ENCODE measurements at regions not wholly inside any gene's neighbourhood (a gene's known extent, or its start where the extent isn't known, plus 50 kb on each side); places are given as distances from the start of the nearest gene placed in this dataset.
"Not testable (repeated sequence)": the region's sequence is repeated elsewhere in the genome, so short reads cannot be mapped to it uniquely, and the experiment has no call there.

DNA sequence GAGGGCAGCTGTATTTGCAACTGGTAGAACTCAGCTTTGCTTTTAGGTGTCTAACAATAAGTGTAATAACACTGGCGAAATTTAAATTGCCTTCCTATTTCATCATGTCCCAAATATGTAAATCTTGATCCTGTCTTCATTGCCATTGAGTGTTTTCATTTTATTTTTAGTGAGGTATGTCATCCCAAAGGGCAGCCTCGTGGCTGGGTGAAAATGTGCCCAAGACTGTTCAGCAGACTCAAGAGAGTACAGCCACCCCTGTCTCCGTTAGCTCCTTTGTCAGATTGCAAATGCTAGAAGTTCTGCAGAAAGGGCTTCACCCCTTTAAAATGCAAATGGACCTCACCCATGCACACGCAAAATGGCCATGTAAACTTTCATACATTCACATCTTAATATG, 278.8 kb downstream of the RND3 start:
- Mint-ChIP-seq H3K4me3 (no peak overlapping the region), H3K36me3 (no peaks in the 10 kb centered on the region), H3K27ac (no peak overlapping the region), H3K4me1 (no peaks in the 10 kb centered on the region), H3K27me3 (no peaks in the 10 kb centered on the region), H3K9me3 (peaks cover 1 to 10% (median 3%) of the 10 kb centered on the region in 3 donors)

DNA sequence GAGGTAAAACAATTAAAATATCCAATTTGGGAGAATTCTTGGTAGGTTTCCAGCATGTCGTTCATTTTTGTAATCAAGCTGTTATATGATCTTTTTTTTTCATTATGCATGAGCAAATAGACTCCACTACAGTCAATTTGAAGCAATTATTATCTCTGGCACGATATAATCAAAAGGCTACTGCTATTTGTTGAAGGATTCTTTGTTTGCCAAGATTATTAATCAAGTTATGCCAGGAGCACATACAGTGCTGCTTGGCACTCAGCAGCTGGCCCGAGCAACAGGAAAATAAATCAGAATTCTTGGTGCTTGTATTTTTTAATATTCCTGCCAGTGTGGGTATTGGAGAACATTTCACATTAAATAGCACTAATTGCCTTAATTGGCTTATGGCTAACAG, 279.5 kb downstream of the RND3 start:
- Mint-ChIP-seq H3K36me3 (no peaks in the 10 kb centered on the region), H3K27me3 (no peaks in the 10 kb centered on the region), H3K4me3 (no peak overlapping the region), H3K27ac (no peak overlapping the region), H3K9me3 (peaks cover 1 to 10% (median 3%) of the 10 kb centered on the region in 3 donors), H3K4me1 (no peaks in the 10 kb centered on the region)

DNA sequence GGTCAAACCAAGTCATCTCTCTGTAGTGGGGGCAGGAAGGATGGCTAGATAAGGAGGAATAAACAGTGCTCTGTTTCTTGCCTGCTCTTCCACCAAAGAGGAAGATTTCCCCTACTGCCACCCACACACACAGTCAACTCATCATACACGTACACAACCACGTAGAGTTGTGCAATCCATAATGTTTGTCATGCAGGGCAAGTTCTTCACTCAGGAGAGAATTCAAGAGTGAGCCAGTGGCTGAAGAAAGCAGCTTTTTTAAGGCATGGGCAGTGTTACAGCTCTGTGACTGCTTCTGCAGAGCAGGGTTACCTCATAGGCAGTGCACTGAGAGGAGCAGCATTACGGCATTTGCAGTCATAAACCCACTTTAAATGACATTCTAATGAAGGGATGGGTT, 283.0 kb downstream of the RND3 start:
- peaks cover 0 to 6% (median 3%) of the 10 kb centered on the region in 3 donors for H3K9me3 Mint-ChIP-seq
- no peaks in the 10 kb centered on the region for H3K27me3 Mint-ChIP-seq
- no peaks in the 10 kb centered on the region for H3K4me1 Mint-ChIP-seq
- H3K36me3 Mint-ChIP-seq: no peaks in the 10 kb centered on the region
- H3K27ac Mint-ChIP-seq: no peak overlapping the region
- H3K4me3 Mint-ChIP-seq: no peak overlapping the region

DNA sequence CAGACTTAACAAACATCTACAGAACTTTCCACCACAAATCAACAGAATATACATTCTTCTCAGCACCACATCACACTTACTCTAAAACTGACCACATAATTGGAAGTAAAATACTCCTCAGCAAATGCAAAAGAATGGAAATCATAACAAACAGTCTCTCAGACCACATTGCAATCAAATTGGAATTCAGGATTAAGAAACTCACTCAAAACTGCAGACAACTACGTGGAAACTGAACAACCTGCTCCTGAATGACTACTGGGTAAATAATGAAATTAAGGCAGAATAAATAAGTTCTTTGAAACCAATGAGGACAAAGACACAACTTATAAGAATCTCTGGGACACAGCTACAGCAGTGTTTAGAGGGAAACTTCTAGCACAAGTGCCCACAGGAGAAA, 292.7 kb downstream of the RND3 start:
- H3K36me3 Mint-ChIP-seq, H3K27ac Mint-ChIP-seq, H3K4me1 Mint-ChIP-seq, H3K27me3 Mint-ChIP-seq, H3K4me3 Mint-ChIP-seq, H3K9me3 Mint-ChIP-seq: not testable (repeated sequence)

DNA sequence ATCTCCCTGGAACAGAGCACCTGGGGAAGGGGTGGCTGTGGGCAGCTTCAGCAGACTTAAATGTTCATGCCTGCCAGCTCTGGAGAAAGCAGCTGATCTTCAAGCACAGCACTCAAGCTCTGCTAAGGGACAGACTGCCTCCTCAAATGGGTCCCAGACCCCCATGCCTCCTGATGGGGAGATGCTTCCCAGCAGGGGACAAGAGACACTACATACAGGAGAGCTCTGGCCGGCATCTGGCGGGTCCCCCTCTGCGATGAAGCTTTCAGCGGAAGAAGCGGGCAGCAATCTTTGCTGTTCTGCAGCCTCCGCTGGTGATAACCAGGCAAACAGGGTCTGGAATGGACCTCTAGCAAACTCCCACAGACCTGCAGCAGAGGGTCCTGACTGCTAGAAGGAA, 294.8 kb downstream of the RND3 start:
- no peak overlapping the region for H3K27ac Mint-ChIP-seq
- no peak overlapping the region for H3K4me3 Mint-ChIP-seq
- no peaks in the 10 kb centered on the region for H3K27me3 Mint-ChIP-seq
- no peaks in the 10 kb centered on the region for H3K4me1 Mint-ChIP-seq
- H3K9me3 Mint-ChIP-seq: peaks cover 0 to 6% (median 0%) of the 10 kb centered on the region in 3 donors
- no peaks in the 10 kb centered on the region for H3K36me3 Mint-ChIP-seq

DNA sequence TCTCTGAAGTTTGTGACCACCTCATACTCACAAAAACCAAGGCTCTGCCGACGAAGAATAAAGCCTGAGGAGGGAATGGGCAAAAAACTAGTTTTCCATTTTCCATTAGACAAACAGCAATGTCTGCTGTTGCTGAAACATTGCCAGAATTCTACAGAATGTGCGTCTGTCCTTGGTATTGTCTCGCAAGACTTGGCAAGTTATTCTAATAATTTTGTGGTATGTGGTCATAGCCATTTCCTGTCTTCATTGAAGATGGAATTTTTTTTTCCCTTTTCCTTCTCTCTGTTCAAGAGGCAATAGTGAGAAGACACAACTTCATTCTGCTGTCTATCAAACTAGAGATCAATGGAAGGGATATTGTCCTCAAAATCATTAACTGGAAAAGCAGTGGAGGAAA, 296.1 kb downstream of the RND3 start:
- no peak overlapping the region for H3K4me3 Mint-ChIP-seq
- H3K4me1 Mint-ChIP-seq: no peaks in the 10 kb centered on the region
- peaks cover 0 to 6% (median 4%) of the 10 kb centered on the region in 3 donors for H3K9me3 Mint-ChIP-seq
- no peaks in the 10 kb centered on the region for H3K27me3 Mint-ChIP-seq
- H3K27ac Mint-ChIP-seq: no peak overlapping the region
- no peaks in the 10 kb centered on the region for H3K36me3 Mint-ChIP-seq

DNA sequence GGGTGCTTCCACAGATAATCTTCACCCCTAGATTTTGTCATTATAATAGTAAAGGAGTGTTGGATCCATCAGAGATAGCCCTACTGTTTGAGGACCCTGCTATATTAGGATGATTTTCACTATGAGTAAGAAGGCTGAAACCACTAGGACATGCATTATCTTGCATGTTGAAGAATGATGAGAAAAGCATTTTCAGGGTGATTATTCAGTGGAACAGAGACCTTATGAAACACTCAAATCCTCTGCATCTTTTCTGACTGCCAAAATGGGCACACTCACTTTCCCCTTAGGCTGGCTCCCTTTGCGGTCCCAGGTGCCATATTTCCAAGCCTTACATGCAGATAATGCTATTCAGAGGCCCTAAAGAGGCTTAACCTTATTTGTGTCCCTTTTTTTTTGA, 296.9 kb downstream of the RND3 start:
- H3K9me3 Mint-ChIP-seq: peaks cover 0 to 4% (median 4%) of the 10 kb centered on the region in 3 donors
- H3K27me3 Mint-ChIP-seq: no peaks in the 10 kb centered on the region
- no peaks in the 10 kb centered on the region for H3K4me1 Mint-ChIP-seq
- no peak overlapping the region for H3K27ac Mint-ChIP-seq
- no peak overlapping the region for H3K4me3 Mint-ChIP-seq
- no peaks in the 10 kb centered on the region for H3K36me3 Mint-ChIP-seq

DNA sequence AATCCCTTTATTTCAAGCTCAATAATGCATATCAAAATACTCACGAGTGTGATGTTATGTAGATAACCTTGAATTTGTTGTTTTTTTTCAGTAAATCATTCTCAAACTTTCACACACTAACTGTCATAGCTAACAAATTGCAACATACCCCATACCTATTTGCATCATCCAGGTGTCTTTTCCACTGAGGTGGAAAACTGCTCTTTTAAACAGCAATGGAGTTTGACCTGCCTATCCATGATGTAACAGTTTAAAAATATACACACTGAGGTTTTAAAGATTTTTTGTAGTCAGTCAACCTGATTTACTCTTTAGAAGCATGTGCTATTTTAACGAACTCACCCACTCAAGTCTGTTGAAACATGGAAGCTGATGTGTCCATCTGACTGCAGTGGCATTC, 298.7 kb downstream of the RND3 start:
- H3K4me3 Mint-ChIP-seq: no peak overlapping the region
- no peaks in the 10 kb centered on the region for H3K27me3 Mint-ChIP-seq
- no peaks in the 10 kb centered on the region for H3K4me1 Mint-ChIP-seq
- H3K27ac Mint-ChIP-seq: no peak overlapping the region
- H3K36me3 Mint-ChIP-seq: no peaks in the 10 kb centered on the region
- peaks cover 5% of the 10 kb centered on the region in 3 donors for H3K9me3 Mint-ChIP-seq

DNA sequence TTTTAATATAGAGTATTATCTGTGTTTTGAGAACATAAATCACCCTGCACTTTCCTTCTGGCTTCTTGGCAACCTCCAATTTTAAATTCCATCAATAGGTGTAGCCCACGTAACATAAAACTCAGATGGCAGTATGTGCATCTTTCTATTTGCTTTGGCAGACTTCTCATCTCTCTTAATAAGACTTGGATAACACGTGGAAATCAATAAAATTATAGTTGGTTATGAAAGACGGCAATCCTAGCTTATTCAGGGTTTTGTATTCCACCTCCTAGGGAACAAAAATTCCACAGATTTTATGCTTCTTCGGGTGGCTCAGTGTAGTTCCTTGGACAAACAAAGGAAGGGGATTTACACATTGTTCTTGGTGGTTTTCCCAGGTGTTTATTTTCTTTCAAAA, 299.3 kb downstream of the RND3 start:
- Mint-ChIP-seq H3K27me3 (no peaks in the 10 kb centered on the region), H3K4me1 (no peaks in the 10 kb centered on the region), H3K4me3 (no peak overlapping the region), H3K27ac (no peak overlapping the region), H3K9me3 (peaks cover 7 to 8% (median 8%) of the 10 kb centered on the region in 3 donors), H3K36me3 (no peaks in the 10 kb centered on the region)

DNA sequence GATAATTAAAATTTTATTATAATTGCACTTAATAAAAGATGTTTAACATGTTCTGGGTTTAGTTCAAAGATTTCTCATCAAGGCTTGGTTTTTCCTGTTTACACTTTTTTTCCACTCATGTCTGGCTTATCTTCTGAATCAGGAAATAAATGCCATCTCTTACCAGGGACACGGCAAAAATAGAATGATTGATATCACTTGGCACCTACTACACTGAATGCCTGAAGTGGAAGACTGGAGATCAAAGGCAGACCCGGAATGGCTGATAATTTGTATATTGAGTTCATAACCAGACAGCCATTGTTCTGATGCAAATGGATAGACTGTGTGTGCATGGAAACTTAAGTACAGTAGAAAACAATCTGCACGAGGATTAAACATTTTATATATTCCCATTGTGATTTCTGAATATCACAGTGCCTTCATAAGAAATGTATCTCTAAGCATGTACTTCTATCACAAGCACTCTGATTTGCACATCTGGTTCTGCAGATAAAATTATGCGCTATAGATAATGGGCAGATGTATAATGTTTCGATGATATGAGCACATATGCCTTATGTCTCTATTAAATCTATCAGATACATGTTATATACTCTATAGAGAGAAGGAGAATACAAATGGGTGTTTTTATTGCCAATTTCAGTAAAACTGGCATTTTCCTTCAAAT, 304.8 kb downstream of the RND3 start:
- H3K36me3 Mint-ChIP-seq: no peaks in the 10 kb centered on the region
- no peak overlapping the region for H3K27ac Mint-ChIP-seq
- H3K4me3 Mint-ChIP-seq: no peak overlapping the region

DNA sequence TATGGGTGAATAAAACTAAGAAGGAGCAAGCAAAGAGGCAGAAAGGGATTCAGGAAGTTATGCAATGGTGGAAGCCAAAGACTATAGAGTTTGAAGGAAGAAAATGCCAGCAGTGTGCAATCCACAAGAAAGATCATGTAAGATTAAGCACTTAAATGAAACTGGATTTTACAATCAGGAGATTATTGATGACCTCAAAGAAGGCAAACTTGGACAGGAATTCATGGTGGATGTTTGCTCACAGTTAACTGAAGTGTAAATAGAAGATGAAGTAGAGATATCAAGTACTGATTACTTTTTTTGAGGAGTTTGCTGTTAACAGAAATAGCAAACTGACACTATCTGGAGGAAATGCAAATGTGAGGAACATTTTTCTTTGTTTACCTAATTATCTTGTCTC, 308.9 kb downstream of the RND3 start:
- no peak overlapping the region for H3K4me3 Mint-ChIP-seq

More for the DNA sequence above, 304.8 kb downstream of the RND3 start:
- Mint-ChIP-seq H3K4me1 (no peaks in the 10 kb centered on the region), H3K9me3 (peaks cover 5 to 14% (median 7%) of the 10 kb centered on the region in 3 donors), H3K27me3 (no peaks in the 10 kb centered on the region)

DNA sequence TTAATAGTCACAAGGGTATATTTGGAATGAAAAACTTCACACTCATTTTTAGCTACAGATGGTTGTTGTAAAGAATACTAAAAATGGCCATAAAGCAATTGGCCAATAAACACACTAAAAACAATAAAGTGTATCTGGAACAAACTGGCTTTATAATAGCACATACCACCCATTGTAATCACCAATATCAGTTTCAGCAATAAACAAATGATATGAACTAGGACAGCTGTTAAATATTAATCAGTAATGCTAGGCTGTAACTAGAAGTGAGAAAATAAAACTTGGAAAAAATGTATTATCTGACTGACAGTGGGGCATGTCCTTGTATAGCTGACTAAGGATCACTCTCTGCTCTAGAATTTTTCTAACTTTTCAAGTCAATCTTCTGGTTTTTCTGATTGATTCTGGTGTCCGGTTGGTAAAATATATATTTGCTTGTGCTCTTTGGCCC, 312.5 kb downstream of the RND3 start:
- Mint-ChIP-seq H3K4me1 (no peaks in the 10 kb centered on the region), H3K9me3 (peaks cover 0 to 3% (median 2%) of the 10 kb centered on the region in 3 donors), H3K27me3 (no peaks in the 10 kb centered on the region), H3K27ac (no peak overlapping the region), H3K4me3 (no peak overlapping the region), H3K36me3 (no peaks in the 10 kb centered on the region)

More for the DNA sequence above, 308.9 kb downstream of the RND3 start:
- H3K9me3 Mint-ChIP-seq: peaks cover 0 to 7% (median 3%) of the 10 kb centered on the region in 3 donors
- H3K27me3 Mint-ChIP-seq: no peaks in the 10 kb centered on the region
- no peaks in the 10 kb centered on the region for H3K4me1 Mint-ChIP-seq
- no peak overlapping the region for H3K27ac Mint-ChIP-seq
- no peaks in the 10 kb centered on the region for H3K36me3 Mint-ChIP-seq

DNA sequence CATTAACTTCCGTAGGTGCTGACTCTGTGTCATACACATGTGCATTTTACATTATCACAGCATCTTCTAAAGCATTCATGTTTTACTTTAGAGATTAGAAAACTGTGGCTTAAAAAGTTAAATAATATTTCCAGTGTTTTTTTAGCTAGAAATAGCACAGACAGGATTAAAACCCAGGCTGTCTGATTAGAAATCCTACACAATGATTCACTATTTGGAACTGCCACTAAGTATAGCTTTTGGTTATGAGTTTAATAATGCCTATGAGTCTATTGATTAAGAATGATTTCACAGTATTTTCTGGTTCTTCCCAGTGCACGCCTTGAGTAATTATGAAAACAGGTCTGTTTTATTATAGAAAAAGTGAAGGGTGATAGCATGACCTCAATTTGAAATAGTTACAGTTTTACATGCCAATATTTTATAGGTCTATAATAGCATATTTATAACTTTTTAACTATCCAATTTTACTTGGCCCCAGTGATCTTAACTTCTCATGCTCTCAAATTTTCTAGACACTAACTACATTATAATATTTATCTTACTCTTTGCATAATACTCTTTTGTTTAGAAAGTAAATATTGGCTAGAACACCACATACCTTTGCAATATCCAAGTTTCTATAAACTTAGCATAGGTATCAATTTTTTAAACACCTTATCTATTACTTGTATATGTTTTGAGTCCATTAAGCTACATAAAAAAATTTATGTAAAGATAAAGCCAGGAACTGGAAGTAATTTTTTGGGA, 313.2 kb downstream of the RND3 start:
- H3K9me3 Mint-ChIP-seq: peaks cover 0 to 4% (median 3%) of the 10 kb centered on the region in 3 donors
- H3K36me3 Mint-ChIP-seq: no peaks in the 10 kb centered on the region

DNA sequence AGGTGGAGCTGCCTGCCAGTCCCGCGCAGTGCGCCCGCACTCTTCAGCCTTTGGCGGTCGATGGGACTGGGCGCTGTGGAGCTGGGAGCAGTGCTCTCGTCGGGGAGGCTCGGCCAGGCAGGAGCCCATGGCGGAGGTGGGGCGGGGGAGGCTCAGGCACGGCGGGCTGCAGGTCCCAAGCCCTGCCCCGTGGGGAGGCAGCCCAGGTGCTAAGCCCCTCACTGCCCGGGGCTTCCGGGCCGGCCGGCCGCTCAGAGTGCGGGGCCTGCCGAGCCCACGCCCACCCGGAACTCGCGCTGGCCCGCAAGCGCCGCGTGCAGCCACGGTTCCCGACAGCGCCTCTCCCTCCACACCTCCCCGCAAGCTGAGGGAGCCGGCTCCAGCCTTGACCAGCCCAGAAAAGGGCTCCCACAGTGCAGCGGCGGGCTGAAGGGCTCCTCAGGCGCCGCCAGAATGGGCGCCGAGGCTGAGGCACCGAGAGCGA, 316.4 kb downstream of the RND3 start:
- Mint-ChIP-seq H3K9me3 (peaks cover 0 to 8% (median 2%) of the 10 kb centered on the region in 3 donors), H3K27me3 (no peaks in the 10 kb centered on the region), H3K27ac (no peak overlapping the region), H3K36me3 (no peaks in the 10 kb centered on the region), H3K4me1 (no peaks in the 10 kb centered on the region), H3K4me3 (no peak overlapping the region)

More for the DNA sequence above, 313.2 kb downstream of the RND3 start:
- no peak overlapping the region for H3K27ac Mint-ChIP-seq
- H3K4me1 Mint-ChIP-seq: no peaks in the 10 kb centered on the region
- no peak overlapping the region for H3K4me3 Mint-ChIP-seq
- H3K27me3 Mint-ChIP-seq: no peaks in the 10 kb centered on the region

DNA sequence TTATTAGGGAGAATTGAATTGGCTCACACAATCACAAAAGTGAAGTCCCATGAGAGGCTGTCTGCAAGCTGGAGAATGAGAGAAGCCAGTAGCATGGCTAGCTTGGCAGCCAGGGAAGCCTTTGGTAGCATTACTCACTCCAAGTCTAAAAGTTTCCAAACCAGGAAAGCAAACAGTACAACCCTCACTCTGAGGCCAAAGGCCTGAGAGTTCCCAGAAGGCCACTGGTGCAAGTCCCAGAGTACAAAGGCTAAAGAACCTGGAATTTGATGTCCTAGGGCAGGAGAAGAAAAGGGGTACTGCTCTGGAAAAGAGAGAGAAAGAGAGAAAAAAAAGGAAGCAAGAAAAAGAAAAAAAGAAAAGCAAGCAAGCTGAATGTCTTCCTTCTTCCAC, 318.2 kb downstream of the RND3 start:
- Mint-ChIP-seq H3K4me1 (no peaks in the 10 kb centered on the region), H3K27me3 (no peaks in the 10 kb centered on the region), H3K9me3 (peaks cover 0 to 8% (median 2%) of the 10 kb centered on the region in 3 donors), H3K4me3 (no peak overlapping the region), H3K27ac (no peak overlapping the region), H3K36me3 (no peaks in the 10 kb centered on the region)
